Thyroid gland (tissue), 4 donors: ENCODE measurements at regions not wholly inside any gene's neighbourhood (a gene's known extent, or its start where the extent isn't known, plus 50 kb on each side); places are given as distances from the start of the nearest gene placed in this dataset.

ENCODE experiments used
- POLR2A ChIP-seq, 2 donors: fragments of 450-650 bp; IDR thresholded peaks; one replicate each; pipeline ENCODE4 v1.6.1; 2017; ENCODE audit warnings: antibody characterized with exemption in 2 of 2, mild to moderate bottlenecking in 2 of 2, moderate library complexity in 1 of 2
- TF ChIP-seq, protein P1 (sequence below), 6 experiments: fragments of 200-600 bp in 3 of 6; fragments of 450-650 bp in 3 of 6; sonication (generic) in 3 of 6; IDR thresholded peaks; one replicate each; pipeline ENCODE4 v1.5.1; 2016 to 2019; ENCODE audit warnings: antibody characterized with exemption in 6 of 6, mild to moderate bottlenecking in 2 of 6, inconsistent platforms in 1 of 6, moderate library complexity in 1 of 6

GRCh38 chr17:22221344-22221743 is 529.0 kb downstream of the KCNJ18 start:
- TF ChIP-seq, protein P1, sequence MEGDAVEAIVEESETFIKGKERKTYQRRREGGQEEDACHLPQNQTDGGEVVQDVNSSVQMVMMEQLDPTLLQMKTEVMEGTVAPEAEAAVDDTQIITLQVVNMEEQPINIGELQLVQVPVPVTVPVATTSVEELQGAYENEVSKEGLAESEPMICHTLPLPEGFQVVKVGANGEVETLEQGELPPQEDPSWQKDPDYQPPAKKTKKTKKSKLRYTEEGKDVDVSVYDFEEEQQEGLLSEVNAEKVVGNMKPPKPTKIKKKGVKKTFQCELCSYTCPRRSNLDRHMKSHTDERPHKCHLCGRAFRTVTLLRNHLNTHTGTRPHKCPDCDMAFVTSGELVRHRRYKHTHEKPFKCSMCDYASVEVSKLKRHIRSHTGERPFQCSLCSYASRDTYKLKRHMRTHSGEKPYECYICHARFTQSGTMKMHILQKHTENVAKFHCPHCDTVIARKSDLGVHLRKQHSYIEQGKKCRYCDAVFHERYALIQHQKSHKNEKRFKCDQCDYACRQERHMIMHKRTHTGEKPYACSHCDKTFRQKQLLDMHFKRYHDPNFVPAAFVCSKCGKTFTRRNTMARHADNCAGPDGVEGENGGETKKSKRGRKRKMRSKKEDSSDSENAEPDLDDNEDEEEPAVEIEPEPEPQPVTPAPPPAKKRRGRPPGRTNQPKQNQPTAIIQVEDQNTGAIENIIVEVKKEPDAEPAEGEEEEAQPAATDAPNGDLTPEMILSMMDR (IDR thresholded peaks at IDR 0.05): no peak
- TF ChIP-seq POLR2A (IDR thresholded peaks at IDR 0.05): no peak
